ENCODE measurements at regions not wholly inside any gene's neighbourhood (a gene's known extent, or its start where the extent isn't known, plus 50 kb on each side); places are given as distances from the start of the nearest gene placed in this dataset.
A peak's percentile ranks its signal among the peaks of the same experiment; 100 is the strongest.
"Not testable (repeated sequence)": the region's sequence is repeated elsewhere in the genome, so short reads cannot be mapped to it uniquely, and the experiment has no call there.

DNA sequence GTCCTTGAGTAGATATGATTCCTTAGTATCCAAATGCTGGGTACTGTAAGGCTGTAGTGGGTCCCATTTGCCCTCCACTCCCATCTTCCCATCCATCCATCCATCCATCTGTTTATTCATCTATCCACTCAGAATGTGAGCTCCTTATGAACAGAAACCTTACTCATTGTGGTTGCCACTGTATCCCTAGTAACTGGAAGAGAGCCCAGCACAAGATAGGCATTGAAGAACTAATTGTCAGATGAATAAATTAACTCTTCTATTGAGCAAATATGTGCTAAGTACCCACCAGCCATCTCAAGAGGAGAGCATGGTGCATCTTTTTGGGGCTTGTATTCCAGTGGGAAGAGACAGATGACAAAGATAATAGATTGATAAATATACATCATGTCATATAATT lies 86.4 kb upstream of the SEZ6L start:
- no peak for DNase-seq (ENCODE audit: low spot score)

DNA sequence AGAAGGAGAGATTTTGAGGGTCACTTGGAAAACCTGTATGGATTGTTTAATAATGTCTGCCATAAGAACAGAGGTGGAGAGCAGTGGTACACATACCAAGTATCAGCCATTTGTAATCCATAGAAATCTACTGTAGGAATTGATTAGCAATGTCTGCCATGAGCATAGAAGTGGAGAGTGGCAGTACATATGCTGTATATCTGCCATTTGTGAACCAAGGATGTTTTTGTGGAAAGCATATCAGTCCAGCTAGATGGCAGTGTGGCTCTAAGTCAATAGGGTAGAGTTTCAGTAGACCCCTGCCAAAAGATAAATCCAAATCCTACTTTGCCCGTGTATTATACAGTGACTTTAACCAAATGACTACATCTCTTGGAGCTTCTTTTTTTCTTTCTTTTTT lies 82.9 kb upstream of the SEZ6L start:
- no peak for DNase-seq (ENCODE audit: low spot score)

DNA sequence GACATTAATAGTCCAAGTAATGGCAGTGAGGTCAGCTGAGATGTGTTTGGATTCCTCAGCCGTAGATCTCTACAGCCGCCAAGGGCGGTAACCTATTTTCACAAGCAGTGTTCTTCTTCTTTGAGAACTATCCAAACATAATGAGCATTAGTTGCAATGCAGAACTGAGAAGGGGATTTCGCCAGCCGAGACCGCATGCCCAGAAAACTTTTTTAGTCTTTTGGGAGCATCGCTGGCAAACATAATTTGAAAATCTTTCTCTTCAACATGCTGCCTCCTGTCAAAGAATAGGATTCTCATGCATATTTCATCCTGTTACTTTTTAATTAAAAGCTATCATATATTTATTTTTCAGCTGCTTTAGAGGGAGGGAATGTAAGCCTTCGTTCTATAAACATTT lies 81.4 kb upstream of the SEZ6L start:
- DNase-seq (ENCODE audit: low spot score) = no peak

DNA sequence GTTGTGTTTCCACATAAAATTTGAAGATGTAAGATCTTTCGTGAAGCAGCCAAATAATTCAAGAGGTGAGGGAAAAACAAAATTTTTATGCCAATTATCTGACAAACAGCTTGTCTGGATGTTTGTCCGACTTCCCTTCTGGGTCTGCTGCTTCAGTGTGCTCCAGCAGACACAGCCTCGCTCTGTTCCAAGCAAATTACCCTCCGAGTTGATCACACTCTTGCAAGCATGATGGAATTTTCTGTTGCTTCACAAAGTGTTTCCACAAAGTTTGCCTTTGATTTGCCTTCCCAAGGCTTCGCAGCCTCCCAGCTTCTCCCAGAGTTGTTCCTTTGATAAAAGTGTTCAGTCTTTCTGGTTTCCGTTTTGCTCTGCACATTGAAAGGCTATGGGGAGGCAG lies 78.4 kb upstream of the SEZ6L start:
- no peak for DNase-seq (ENCODE audit: low spot score)

DNA sequence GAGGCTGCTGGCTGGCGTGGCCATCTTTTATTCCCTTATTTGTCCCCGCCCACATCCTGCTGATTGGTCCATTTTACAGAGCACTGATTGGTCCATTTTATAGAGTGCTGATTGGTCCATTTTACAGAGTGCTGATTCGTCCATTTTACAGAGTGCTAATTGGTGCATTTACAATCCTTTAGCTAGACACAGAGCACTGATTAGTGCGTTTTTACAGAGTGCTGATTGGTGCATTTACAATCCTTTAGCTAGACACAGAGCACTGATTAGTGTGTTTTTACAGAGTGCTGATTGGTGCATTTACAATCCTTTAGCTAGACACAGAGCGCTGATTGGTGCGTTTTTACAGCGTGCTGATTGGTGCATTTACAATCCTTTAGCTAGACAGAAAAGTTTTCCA lies 74.8 kb upstream of the SEZ6L start:
- DNase-seq (ENCODE audit: low spot score) = not testable (repeated sequence)

DNA sequence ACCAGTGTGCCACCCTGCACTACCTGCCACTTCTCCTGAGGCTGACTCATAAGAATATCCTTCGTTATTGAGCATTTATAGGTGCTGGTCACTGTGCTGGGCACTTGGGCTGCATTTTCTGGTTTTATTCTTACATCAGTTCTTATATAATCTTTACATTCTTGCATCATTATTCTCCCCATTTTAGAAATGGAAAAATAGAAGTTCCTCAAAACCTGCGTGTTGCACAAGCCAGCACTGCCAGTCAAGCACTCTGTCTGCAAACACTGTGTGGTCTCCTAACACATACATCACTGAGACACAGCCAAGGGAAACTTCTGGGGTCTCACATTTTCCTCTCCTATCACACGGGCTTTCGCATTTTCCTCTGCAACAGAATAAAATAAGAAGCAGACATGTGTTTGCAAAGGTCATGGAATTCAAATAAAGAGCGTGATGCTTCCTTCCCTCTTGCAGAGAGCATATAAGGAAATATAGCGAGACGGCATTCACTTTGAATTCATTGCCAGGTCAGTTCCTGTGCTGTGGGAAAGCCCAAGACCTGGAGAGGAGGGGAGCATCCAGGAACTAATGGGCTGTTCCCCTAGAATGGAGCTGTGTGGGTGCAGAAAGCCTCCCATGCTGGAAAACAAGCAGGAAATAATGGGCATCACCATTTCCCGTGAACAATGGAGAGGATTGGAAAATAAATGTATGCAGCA lies 73.9 kb upstream of the SEZ6L start:
- DNase-seq (ENCODE audit: low spot score) = no peak

DNA sequence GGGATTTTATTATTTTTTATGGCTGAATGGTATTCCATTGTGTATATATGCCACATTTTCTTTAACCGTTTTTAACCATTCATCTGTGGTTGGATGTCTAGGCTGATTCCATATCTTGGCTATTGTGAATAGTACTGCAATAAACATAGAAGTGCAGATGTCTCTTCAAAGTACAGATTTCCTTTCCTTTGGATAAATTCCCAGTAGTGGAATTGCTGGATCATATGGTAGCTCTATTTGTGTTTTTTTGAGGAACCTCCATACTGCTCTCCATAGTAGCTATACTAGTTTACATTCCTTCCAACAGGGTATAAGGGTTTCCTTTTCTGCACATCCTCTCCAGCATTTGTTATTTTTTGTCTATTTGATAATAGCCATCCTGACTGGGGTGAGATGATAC lies 71.9 kb upstream of the SEZ6L start:
- DNase-seq (ENCODE audit: low spot score) = no peak

DNA sequence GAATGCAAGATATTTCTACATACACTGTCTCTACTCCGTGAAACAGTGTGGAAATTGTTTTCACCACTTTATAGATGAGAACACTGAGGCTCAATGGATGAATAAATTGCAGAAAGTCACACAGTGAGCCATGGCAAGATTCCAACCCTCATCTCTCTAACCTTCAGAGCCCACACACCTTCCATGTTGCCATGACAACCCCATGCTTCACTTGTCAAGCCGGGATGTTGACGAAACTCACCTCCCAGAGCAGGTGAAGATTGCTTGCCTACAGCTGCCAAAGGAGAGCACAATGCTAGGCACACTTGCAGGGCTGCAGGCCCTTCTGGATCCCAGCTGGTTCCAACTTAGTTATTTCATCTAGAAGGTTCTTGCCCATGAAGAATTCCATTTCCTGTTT lies 71.4 kb upstream of the SEZ6L start:
- DNase-seq (ENCODE audit: low spot score) = peak; percentile 46

DNA sequence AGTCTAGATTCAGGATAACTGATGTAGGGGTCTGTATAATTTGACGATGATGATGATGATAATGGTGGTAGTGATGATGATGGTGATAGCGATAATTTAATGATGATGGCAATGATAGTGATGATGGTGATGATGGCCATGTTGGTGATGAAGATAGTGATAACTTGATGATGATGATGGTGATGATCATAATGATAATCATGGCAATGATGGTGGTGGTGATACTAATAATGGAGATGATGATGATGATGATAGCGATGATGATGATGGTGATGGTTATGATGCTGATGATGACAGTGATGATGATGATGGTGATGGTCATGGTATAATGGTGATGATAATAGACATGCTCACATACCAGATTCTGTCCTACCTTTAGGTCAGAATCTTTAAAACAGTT lies 66.2 kb upstream of the SEZ6L start:
- no peak for DNase-seq (ENCODE audit: low spot score)

DNA sequence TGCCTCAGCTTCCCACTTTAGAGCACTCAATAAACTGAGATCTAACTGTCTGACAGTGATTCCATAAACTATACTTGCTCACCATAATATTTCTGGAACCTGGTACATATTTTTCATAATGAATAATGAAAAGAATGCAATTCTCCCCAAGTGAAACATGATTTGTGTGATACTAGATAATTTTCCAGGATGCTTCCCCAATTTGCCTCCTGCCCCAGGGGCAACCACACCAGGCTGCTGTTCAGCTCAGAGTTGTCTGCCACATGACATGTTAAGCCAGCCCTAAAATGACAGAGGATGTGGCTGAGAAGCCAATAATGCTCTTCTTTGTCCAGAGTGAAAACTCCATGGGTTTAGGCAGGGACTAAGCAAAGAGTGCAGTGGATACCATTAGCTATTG lies 62.9 kb upstream of the SEZ6L start:
- DNase-seq (ENCODE audit: low spot score) = no peak

DNA sequence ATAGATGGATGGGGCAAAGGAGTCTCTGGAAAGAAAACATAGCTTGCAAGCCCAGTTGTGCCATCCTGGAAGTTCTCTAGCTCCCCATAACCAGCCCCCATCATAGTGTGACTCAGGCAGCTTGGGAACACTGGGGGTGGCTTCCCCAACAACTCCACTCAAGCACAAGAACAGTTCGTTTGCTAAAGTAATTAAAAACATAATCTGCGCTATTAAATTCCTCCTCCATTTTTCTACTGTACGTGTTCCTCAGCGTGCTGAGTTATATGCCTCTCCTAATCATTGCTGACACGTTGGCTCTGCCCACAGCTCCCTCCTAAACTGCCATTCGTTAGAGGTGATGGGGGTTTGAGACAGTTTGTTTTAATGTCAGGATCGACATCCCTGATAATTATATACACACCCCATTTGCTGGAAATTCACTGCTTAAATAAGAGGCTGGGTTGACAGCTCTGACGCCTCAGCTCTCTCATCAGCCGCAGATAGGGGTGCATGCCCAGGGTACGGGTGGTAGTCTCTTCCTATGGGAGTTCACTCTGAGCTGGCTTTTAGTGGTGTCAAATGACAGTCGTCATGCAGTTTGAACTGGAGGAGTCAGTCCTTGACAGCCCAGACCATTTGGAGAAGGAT lies 59.5 kb upstream of the SEZ6L start:
- DNase-seq (ENCODE audit: low spot score) = peak; percentile 77

DNA sequence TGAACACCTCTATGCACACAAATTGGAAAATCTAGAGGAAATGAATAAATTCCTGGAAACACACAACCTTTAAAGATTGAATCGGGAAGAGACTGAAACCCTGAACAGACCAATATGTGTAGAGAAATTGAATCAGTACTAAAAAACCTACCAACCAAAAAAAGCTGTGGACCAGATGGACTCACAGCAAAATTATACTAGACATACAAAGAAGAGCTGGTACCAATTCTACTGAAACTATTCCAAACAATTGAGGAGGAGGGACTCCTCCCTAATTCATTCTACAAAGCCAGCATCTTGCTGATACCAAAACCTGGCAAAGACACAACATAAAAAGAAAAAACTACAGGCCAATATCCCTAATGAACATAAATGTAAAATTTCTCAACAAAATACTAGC lies 54.4 kb upstream of the SEZ6L start:
- no peak for DNase-seq (ENCODE audit: low spot score)

DNA sequence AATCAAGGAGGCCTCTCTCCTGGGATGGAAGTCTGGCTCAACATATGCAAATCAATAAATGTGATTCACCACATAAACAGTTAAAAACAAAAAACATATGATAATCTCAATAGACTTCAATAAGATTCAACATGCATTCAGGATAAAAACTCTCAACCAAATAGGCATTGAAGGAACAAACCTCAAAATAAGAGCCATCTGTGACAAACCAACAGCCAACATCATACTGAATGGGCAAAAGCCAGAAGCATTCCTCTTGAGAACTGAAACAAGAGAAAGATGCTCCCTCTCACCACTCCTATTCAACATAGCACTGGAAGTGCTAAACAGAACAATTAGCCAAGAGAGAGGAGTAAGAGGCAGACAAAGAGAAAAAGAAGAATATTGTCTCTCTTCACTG lies 54.0 kb upstream of the SEZ6L start:
- no peak for DNase-seq (ENCODE audit: low spot score)

Data from putamen (tissue), 1 donor.